GM21390 (cell line): ENCODE measurements at regions not wholly inside any gene's neighbourhood (a gene's known extent, or its start where the extent isn't known, plus 50 kb on each side); places are given as distances from the start of the nearest gene placed in this dataset.
"Not testable (repeated sequence)": the region's sequence is repeated elsewhere in the genome, so short reads cannot be mapped to it uniquely, and the experiment has no call there.

Experiments
- ATAC-seq: cut with Tn5 transposase; IDR thresholded peaks from one replicate; pipeline ENCODE4 v1.9.1; 2021; ENCODE audit not compliant: unreplicated experiment

DNA sequence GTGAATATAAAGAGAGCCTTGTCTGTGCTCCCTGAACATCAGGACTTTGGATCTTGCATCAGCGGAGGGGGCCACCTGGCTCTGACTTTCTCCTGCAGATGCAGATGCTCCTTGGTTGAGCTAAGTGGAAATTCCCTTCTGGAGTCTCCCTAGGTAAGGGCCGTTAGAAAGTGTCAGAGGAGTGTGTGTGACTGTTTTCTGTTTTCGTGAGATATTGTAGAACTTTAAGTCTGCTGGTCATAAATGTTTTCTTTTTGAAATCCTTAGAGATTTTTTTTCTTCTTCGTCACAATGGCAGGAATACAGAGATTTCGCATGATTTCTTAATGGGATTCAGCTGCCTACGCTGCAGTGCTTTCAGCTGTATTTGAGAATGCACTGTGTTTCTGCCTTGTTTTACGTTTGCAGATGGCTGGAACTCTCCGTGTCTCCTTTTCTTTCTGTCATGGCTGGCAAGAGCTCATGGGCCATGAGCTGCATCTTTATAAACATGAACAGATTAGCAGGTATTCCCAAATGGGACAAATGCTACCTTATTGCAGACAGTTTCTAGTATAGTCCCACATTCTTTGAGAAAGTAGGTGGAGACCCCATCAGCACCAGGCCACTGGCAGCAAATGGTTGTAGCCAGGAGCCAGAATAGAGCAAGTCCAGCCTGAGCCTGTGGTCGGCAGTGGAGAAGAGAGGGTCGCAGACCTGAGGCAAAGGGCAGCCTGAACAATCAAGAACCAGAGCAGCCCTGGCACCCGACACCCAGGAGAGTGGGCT is 76.2 kb upstream of the FRMD6 start:
- no peak for ATAC-seq

DNA sequence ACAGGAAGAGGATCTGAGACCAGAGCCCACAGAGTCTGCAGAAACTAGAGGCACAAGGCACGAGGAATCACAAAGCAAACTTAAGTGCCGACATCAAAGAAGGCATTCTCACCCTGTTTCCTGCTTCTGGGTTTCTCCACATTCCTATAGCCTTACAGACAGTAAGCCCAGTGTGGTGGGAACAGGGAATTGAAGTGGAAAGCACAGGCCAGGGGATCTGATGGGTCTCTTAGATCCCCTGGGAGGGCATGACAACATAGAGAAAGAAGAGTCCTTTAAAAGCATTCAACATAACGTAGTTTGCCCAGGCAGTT is 75.6 kb upstream of the FRMD6 start:
- no peak for ATAC-seq

DNA sequence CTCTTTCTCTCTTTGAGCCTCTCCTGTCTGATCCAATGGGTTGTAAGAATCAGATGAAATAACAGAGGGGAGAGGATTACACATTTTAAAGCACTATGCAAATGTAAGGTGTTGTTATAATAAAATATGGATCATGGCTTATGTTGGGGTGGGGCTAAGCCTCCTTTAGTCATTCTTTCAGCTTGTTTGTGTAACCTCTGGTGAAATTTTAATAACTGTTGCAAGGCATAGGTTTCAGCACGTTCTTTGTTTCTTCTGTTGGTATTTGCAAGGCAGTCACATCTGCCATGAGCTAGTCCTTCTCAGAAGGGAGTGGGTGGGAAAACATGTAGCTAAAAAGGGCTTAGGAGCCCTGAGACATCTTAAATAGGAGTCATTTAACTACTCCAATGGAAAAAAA is 74.8 kb upstream of the FRMD6 start:
- ATAC-seq, result no peak

GRCh38 chr14:51578853-51579252 is 72.9 kb upstream of the FRMD6 start:
- ATAC-seq, result no peak

DNA sequence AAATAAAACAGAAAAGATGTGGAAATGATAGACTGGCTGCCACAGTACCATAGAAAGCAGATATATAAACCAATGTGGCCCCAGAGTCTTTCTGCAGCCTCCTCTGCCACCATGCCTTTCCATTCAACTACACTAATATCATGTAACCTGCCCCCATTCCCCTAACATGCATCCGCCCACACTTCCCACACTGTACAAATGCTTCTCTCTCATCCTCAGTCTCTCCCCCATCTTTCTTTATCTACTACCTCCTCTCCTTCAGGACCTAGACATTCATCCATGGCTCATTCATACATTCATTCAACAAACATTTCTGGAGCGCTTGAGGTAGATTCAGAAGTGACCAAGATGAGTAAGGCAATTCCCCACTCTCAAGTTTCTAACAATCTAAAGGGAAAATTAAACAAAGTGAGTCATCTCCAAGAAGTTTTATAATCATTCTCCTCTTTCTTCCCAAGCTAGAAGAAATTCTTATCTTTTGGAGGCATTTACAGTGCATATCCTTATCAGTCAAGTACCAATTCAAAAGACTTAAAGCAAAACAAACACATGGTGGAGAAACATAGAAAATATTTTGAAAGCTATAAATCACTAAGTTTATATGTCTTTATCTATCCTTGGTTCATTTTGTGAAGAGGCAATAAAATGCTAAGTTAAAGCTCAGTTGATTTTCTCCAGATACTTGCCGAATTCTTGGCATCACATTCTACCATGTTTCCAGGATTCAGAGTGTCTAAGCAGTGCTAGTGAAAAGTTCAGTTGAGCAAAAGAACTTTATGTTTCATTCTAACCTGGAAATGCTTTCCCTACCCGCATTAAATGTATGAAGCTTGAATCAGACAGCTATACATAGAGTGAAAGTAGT is 70.5 kb upstream of the FRMD6 start:
- ATAC-seq, result no peak

- ATAC-seq, result no peak
Measured at GRCh38 chr14:51582437-51582836, 69.3 kb upstream of the FRMD6 start.

DNA sequence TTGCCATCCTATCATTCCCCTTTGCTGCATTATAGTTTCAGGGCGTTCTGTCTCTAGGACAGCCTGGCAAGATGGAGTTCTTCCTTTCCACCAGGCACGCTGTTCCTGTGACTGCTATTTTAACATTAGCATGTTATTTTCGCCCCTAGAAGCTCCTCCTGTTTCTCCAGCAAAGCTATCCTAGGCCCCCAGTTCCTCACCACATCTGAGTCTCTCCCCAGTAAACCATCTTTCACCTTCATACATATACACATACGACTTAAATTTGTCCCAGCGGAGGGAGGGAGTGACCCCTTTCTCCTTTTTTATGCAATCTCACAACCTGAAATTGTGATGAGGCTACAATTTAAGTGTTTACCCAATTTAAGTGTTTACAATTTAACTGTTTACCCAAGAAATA is 66.7 kb upstream of the FRMD6 start:
- ATAC-seq, result no peak

- ATAC-seq, result no peak
Measured at GRCh38 chr14:51592836-51593235, 58.9 kb upstream of the FRMD6 start.

DNA sequence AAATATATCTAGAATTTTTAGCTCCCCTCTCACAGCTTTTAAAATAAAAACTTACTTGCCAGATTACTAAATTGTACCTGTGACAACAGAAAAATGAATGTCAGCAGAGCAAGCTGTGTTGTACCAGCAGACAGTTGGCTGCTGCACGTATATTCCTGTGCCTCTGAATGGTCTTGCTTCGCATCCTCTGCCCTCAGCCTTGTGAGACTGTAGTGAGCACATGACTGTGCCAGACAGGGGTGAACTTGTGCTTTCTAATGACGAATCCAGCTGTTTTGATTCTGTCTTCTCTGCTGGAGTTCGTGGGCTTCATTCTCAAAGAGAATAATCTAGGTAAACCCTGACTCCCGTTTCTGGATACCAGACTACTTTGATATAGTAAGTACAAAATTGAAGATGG is 58.3 kb upstream of the FRMD6 start:
- no peak for ATAC-seq

DNA sequence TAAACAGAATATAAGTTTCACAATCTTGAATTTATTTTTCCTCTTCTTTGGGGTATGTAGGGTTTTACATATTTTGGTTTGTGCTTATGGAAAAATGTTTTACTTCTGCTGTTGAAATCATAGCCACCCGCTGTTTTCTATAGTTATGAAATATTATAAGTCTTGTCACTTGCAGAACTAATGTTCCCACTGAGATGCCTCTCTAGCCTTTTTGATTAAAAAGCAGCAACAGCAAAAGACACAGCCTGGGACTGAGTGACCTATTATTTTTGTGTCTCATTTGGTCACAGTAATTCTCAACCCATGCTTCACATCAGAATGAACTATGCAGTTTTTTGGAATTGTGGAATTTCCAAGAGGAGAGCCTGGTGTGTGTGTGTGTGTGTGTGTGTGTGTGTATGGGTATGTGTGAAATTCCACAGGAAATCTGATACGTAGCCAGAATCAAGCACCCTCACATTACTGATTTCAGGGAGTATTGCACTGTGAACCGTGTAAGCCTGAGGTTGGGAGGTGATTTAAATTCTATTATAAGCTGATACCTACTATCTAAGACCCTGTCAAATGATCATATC is 55.7 kb upstream of the FRMD6 start:
- no peak for ATAC-seq

- ATAC-seq, result no peak
Measured at GRCh38 chr14:51596488-51597117, 55.1 kb upstream of the FRMD6 start.

DNA sequence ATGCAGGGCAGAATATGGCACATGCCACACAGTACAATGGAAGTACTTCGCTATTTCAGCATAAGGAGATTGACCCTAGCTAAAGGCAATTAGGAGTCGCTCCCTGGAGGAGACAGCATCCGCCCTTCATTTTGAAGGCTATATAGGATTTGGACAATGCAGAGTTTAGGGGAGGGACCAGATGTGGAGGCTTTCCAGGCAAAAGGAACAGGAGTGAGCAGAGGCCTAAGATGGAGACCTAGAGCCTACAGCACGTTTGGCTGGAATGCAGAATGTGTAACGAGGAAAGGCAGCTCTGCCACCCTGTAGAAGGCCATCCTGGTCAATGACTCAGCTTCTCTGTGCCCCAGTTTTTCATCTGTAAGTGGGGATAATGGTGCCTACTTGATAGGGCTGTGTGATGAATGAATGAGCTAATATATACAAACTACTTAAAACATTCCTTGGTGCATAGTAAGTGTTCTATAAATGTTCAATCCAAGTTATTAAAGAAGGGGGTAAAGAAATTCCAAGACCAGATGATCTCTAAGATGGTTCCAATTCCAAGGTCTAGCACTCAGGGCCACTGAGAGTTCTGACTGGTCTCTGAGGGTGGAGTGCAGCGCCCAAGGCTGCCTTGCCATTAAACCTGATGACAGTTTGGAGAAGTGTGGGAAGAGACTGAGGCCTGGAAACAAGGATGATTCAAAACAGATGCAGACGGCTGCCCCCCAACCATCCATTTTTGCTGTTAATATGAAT is 54.3 kb upstream of the FRMD6 start:
- ATAC-seq, result no peak

DNA sequence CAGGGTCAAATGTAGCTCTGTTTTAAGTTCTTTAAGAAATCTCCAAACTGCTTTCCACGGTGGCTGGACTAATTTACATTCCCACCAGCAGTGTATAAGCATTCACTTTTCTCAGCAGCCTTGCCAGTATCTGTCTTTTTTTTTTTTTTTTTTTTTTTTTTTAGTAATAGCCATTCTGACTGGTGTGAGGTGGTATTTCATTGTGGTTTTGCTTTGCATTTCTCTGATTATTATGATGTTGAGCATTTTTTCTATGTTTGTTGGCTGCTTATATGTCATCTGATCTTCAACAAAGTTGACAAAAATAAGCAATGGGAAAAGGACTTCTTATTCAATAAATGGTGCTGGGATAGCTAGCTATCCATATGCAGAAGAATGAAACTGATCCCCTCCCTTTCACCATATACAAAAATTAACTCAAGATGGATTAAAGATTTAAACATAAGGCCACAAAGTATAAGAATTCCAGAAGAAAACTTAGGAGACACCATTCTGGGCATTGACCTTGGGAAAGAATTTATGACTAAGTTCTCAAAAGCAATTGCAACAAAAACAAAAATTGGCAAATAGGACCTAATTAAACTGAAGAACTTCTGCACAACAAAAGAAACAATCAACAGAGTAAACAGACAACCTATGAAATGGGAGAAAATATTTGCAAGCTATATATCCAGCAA is 52.6 kb upstream of the FRMD6 start:
- not testable (repeated sequence) for ATAC-seq

DNA sequence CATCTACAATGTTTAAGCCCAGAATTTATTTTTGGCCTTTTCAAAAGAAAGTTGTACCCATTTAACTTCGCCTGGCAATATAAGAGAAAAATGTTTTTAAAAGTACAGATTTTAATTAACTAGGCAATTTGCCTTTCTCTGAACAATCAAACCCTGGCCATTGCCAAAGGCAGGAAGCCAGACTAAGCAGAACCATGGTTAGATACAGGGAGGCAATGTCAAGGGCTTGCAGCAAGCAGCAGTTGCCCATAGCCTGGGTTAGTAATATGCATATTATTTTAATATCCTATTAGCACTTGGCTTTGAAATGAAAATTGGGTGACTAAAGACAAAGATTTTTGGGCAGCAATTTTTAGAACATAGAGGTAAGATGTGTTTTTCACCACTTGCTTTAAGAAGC is 51.1 kb upstream of the FRMD6 start:
- ATAC-seq, result no peak
